Bone marrow (tissue), 2 donors: ENCODE measurements at regions not wholly inside any gene's neighbourhood (a gene's known extent, or its start where the extent isn't known, plus 50 kb on each side); places are given as distances from the start of the nearest gene placed in this dataset.
"Not testable (repeated sequence)": the region's sequence is repeated elsewhere in the genome, so short reads cannot be mapped to it uniquely, and the experiment has no call there.

Experiments
- DNase-seq, 2 donors: peaks; one replicate each; lab custom pipeline; 2025; lab: John Stamatoyannopoulos, UW

DNA sequence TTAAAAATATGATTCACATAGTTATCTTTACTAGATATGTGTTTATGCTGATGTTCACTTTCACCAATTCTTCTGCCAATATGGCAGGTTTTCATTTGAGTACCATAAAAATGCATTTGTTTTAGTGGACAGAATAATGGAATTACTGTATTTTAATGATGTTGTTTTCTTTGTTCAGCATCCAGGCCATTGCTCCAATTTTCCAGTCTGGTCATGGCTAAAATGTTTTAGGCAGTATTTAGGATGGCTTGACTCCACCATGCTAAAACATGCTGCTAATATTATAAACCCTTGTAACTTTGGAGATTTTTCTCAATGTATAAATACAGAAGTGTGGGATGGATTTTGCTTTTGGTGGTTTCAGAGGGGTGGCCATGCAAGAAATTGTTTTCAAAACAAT is 273.0 kb upstream of the RPS23 start:
- no peak for DNase-seq

DNA sequence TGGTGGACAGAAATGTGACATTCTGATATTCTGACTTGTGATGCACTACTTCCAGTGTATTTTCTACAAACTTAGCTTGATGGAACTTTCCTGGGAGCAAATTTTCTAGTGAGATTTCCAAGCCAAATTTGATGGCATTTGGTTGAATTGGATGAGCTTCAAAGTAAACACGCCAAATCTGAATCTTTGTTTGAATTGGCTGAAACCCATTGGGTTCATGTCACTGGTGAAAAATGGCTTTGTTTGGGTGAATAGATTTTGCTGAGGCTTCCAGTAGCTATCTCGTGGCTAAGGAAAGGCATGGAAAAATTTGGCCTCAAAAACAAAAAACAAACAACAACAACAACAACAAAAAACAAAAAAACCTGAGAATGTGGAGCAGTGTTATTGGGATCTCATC is 271.1 kb upstream of the RPS23 start:
- DNase-seq = no peak

DNA sequence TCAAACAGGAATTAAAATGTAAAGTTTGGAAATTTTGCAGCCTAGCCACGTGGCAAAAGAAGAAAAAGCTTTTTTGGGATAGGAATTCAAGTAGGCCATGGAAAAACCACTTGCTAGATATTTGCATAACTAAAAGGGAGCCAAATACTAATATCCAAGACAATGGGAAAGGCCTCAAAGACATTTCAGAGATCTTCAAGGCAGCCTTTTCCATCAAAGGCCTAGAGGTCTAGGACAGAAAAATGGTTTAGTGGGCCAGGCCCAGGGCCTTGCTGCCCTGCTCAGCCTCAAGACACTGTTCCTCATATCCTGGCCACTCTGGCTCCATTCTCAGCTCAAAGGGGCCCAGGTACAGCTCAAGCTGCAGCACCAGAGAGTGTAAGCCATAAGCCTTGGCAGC is 265.9 kb upstream of the RPS23 start:
- no peak for DNase-seq

DNA sequence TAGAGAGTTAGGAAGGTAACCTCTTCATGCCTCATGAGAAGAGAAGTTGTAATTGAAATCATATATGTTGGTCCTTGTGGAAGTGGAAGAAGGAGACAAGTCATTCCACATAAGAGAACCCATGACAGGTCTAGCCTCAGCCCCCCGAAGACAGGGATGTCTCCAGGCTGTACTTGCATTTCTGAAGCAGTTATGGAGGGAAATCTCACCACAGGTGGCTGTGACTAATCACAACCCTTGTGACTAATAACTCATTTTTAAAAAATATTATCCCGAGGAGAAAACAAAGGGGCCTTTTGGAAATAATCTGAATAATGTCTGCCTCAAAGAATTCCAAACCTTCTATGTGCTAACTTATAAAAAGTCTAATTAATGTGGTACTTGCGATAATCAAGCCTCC is 262.1 kb upstream of the RPS23 start:
- no peak for DNase-seq

DNA sequence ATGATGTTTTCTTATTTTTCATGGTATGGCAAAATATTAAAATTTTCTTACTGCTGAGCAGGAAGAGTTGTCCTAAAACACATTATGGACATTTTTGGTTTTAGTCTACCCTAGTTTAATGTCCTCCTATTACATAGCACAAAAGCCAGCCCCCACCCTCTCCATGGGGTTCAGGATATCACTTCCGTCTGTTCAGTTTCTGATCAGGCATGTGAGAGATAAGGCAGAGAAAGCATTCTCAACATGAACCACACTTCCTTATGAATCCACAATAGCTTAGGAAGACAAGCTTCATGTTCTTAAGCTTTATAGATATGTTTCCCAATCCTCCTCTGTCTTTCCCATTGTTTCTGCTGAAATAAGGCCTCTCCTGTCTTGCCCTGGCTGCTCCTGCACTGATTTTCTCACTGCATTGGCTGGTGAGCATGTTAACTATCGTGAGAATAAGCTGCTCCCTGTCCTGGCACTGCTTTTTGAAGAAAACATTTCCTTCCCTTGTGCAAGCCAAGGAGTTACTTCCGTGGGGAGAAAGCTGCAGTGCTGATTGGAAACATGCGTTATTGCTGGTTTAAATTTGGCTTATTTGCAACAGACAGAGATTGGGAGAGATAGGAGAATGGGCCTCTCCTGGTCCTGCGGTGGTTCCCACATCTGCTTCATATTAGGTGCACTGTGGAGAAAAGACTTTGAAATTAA is 260.3 kb upstream of the RPS23 start:
- DNase-seq = no peak

DNA sequence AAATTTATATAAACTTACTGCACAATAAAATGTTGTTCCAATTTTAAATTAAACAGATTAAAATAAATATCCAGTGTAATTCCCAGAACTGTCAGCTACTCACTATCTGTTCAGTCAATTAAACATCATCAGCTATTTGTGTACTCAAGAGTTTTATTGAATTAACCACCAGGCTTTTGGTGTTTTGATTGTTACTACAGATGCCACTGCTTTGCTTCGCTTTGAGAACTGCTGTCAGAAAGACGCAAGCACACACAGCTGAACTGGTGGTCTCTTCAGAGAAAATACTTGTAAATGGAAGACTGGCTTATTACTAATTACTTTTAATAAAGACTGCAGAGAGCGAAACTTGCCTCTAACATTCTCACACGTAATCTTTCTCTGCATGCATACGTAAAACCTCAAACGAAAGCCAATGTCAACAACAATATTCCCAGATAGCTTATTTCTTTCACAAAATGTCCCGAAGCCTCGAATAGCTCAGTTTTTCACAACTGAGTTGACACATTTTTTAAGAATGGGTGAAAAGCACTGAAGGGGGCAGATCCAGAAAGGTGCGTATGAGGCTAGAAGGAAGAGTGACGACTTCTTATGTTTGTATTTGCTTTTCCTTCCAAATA is 259.6 kb upstream of the RPS23 start:
- DNase-seq = no peak

DNA sequence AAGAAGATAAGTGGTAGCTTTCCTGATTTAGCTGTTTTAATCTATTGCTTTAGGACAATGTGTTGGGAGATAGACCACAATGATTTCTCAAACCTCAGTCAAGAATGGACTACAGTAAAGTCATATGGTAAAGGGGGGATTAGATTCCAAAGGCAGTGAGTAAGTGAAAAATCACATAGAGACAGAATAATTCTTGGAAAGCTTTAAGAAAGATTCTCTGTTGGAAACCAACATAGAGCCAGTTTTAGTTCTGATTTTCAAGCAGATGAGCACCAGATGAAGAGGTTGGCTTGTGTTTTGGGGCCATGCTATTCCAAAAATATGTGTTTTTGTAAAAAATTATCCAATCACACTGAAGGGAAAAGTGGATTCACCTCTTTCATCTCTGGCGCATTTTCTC is 256.8 kb upstream of the RPS23 start:
- no peak for DNase-seq

DNA sequence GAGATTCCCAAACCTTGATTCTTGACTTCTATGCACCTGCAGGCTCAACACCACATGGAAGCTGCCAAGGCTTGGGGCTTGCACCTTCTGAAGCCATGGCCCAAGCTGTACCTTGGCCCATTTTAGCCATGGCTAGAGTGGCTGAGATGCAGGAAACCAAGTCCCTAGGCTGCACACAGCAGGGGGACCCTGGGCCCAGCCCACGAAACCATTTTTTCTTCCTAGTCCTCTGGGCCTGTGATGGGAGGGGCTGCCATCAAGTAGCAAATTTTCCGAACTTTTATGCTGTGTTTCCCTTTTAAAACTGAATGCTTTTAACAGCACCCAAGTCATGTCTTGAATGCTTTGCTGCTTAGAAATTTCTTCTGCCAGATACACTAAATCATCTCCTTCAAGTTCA is 253.9 kb upstream of the RPS23 start:
- DNase-seq = not testable (repeated sequence)

DNA sequence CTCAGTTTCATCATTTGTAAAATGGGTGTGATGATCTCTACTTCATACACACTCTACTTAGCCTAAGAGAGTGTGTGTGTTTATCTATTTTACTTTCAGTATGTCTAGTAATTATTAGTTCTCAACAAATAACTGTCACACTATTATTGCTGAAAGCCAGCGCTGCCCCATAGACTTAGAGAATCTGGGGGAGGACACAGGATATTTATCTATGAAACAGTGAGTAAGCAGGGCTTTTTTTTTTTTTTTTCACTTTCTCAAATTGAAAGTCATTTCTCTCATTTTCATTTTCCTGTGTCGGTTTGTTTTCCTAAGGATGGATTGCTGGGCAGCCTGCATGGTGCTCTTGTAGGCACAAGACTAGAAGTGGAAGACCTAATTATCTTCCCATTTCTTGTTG is 248.4 kb upstream of the RPS23 start:
- no peak for DNase-seq

DNA sequence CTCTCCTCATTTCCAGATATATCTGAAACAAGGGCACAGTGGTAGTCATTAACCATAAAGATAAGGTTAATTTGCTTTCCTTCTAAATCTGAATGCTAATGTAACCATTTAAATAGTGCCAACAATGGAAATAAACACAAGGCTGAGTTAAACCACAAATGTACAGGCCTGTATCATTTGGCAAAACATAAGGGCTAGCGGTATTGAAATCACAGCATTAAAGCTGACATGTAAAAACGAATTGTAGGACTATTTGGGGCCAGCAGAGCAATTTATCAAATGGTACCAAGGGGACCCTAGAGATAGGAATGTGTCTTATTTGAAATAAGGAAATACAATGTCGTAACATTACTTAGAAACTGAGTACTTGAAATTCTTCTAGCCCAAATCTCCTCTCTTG is 247.5 kb upstream of the RPS23 start:
- DNase-seq = no peak

DNA sequence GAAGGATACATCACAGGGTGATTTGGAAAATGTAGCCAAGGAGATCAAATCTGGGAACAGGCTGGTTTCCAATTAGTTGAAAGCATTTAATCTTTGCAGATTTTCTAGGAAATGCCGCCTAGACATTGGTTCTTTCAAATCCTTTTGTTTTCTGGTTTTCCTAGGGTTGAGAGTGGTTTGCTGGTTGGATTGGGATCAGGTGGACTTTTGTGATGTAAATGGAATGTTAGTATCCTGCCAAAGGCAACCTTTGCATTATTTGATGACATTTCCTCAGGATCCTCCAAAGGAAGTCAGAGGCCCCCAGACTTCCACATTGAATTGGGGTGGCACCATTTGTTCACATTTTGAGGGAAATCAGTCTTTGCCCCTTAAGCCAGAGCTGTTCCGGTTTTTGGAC is 245.5 kb upstream of the RPS23 start:
- no peak for DNase-seq

DNA sequence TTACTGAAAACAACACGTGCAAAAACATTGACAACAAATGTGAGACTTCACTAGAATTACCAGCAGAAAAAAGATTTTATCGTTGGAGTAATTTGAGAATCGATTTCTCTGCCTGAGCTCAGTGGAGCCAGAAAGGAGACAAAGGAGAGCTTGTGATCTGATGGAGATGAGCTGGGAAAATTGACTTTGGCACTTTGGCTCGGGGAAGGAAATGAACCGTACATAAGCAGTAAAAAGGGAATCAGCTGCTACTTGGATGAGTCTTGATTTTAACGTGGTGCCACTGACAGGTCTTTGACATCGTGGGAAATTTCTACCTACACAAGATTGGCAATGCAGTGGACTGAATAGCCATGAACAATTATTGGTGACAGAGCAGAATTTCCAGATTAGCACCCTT is 244.7 kb upstream of the RPS23 start:
- DNase-seq = no peak

DNA sequence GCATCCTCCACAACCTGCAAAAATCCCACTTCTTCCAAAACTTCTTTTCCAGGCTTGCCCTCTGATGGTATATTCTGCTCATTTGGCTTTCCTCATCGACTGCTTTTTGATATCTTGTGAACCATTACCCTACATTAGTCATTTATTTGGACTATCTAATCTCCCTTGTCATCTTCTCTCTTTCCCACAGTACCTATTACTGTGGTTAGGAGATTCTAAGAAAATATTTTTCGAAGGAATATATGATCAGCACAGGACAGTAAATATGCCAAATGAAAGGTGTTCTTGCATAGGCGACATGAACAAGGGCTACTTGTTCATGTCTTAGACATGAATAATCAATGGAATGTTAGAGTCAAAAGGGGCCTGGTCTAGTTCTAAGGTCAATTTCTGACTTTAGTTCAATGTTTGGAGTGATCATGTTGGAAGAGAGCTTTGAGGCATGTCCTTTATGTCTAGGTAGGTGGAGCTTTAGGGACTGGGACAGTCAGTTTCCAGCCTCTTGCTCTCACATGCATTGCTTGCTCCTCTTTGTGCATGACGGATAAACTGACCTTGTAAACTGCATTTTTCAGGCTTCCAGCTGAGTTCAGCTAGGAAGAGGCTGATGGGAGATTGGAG is 243.4 kb upstream of the RPS23 start:
- DNase-seq = no peak

DNA sequence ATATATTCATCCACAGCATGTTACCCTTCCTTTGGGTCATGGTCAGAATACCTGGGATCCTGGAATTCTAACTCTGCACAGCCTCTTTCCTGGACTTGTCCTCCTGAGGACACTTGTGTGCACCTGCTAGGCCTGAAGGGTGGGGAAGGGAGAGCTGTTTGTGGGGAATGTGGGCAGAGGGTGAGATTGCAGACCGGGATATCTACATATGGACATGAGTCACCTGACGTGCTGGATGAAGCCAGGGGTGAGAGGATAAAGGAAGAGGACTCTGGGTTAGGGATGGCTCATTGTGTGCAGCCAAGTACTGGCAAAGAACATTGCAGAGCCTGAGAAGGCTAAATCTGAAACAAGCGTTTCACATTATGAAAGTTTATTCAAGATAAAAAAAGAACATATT is 241.4 kb upstream of the RPS23 start:
- DNase-seq = no peak

DNA sequence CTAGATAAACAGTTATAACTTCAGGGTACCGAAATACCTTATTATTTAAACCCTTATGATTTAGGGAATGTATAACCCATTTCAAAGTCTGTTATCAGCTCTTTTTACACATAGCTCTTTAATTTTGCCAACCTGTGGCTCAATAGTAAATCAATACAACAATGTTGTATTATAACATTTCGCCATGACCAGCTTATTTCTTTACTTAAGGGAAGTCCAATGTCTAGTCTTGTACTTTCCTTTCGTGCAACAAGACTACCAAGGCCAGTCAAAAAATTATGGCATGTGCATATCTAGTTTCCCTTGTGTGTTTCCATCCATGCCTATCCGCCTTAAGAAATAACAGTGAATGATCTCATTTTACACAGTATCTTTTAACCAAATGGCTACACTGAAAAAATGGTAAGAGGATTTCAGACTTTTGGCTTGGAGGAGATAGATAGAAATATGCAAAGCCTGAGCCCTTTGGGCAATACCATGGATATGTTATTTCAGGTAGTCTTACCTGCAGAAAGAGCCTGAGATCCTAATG is 239.5 kb upstream of the RPS23 start:
- DNase-seq = no peak

DNA sequence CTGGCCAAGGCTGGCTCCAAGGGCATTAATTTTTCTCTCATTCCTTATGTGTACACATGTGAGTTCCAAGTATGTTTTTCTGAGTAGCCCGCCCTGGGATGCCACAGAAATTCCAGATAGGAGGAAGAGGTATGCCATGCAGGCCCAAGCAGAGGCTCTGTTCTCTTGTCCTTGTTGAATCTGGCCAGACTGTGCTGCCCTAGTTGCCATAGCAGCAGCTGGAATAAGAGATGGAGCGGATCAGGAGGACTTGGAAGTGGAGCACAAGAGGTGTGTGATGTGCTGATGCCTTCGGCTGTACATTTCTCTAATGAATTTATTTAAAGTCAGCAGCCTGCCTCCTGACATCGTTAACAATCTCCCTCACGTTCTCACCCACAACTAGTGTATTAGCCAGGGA is 235.6 kb upstream of the RPS23 start:
- DNase-seq = no peak

DNA sequence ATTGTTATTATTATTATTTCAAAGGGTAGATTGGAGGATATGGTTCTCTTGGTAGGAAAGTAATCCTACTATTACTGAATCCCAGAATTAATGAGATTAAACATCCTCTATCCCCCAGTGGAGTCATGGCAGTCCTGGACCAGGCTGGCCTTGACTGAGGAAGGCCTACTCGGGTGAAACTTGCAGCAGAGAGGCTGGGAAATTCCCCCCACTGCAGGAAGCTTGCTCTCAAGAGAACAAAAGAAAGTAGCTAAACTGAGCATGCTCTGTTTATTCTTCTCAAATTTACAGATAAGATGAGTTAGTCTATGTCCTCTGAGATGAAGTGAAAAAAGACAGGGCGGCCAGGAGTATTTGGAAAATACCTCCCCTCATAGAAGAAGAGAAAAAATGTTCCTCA is 233.9 kb upstream of the RPS23 start:
- no peak for DNase-seq

DNA sequence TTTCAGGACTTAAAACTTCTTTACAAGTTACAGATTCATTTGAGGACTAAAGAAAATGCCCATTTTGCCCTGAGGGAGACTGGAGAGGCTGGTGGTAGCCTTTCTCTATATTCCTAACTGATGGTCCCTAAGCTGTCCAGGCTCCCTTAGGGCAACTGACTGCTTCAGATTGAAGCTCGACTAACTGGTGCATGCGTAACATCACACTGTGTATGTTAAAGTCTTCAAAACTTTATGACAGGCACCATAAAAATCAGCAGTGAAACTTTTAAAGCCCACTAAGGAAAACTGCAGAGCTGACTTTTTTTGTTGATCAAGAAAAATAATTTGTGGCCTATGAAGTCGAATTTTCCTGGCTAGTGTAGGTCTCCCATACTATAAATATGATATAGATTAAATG is 233.0 kb upstream of the RPS23 start:
- no peak for DNase-seq

DNA sequence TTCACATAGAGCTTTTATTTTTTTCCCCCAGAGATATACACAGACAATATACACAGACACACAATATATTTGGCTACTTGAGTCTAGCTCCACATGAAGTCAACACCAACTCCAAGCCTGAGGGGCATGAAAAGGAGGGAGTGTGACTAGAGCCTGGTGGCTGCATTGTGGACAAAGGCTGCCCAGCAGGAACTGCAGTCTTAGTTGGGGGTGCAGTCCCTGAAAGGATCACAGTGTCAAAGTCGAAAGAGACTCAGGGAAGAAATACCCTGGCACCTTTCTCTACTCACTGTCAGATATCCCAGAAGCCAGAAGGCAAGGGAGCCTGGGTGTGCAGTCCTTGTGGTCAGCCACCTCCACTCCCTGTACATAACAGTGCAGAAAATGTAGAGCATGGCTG is 231.6 kb upstream of the RPS23 start:
- no peak for DNase-seq

DNA sequence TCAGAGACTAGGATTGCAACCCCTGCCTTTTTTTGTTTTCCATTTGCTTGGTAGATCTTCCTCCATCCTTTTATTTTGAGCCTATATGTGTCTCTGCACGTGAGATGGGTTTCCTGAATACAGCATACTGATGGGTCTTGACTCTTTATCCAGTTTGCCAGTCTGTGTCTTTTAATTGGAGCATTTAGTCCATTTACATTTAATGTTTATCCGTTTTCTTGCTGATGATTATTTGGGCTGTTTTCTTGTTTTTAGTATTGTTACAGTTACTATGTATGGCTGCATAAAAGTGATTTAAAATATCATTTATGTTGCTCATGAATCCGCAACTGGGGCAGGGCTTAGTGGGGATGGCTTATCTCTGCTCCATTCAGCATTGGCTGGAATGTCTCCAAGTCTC is 228.2 kb upstream of the RPS23 start:
- not testable (repeated sequence) for DNase-seq

DNA sequence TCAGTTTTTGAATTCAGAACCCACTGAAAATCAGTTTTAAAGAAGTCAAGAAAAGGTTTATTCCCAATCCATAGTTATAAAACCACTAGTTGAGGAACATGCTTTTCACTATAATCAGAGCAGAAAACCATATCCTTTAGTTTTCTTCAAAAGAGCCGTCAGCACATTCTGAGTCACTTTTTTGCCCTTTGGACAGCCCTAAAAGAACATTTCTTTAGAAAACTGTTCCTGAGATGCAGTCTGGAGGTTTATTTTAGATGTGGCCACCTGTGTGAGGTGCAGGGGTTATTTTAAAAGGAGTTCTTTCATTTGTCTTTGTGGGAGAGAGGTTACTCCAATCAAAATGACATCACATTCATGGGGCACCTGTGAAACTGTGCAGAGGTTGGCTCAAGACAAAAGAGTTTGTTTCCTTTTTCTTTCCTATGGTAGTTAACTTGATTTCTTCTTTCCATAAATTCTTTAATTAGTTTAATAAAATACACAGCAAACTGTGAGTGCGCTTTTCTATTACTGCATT is 221.6 kb upstream of the RPS23 start:
- no peak for DNase-seq

DNA sequence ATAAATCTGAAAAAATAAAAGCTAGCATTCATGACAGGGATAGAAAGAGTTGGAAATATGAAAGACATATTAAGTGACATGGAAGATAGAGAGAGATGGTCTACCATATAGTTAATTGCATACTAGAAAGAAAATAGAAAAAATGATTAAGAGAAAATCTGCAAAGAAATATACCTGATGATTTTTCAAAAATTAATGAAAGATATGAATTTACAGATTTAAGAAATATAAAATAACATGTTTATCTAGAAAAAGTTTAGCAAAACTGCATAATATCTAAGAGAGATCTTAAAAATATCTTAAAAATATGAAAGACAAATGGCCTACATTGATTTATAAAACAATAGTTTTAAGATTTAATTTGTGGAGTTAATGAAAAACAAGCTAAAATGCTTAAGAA is 219.1 kb upstream of the RPS23 start:
- no peak for DNase-seq

DNA sequence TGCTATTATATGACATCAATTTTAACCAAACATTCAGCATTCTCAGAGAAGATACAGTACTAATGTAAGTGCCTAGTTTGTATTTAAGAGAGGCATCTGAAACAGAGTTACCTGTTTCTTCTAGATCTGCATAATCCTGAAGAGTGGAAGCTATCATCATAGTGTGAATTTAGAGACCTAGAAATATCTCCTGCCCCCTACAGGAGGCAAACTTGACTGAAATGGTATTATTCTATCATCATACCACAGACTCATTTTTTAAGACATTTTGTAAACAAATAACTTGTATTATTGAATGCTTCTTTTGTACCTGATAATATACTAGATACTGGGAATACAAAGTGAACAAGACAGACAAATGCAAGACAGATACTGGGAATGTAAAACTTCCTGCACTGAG is 216.8 kb upstream of the RPS23 start:
- DNase-seq = no peak
